B cell (primary cell): ENCODE measurements at regions not wholly inside any gene's neighbourhood (a gene's known extent, or its start where the extent isn't known, plus 50 kb on each side); places are given as distances from the start of the nearest gene placed in this dataset.

Source experiments
- ATAC-seq: fragments of 200-7000 bp; cut with Tn5 transposase; one replicate; pipeline ENCODE4 v1.10.0; 2021; ENCODE audit warnings: low read depth, mild to moderate bottlenecking, moderate number of reproducible peaks, moderate library complexity
- CTCF ChIA-PET: fragments of 350-600 bp; sonication (Branson Sonifier 250); formaldehyde crosslinking; loops from one replicate; lab custom pipeline; 2021; ENCODE audit warnings: antibody characterized with exemption, inconsistent platforms; lab: Charles Lee
- POLR2A ChIA-PET: fragments of 350-600 bp; sonication (Branson Sonifier 250); formaldehyde crosslinking; loops from one replicate; lab custom pipeline; 2021; ENCODE audit warnings: antibody characterized with exemption; lab: Charles Lee
- DNase-seq: peaks from one replicate; pipeline ENCODE4 v3.0.0; 2013
- H2AFZ ChIP-seq: 2 replicates; pipeline ENCODE4 v1.6.1; 2012; ENCODE audit warnings: mild to moderate bottlenecking, low read depth, low read length; ENCODE audit not compliant: insufficient read depth, poor library complexity, severe bottlenecking
- H3K27ac ChIP-seq, 2 donors: 1 replicate in 1 of 2; 2 replicates in 1 of 2; pipeline ENCODE4 v1.5.1; 2012 to 2013; ENCODE audit warnings: low read length in 2 of 2, mild to moderate bottlenecking in 2 of 2, moderate library complexity in 1 of 2
- H3K27me3 ChIP-seq, 4 experiments: fragments of 200-600 bp in 1 of 4; sonication (generic) in 1 of 4; replicated peaks in 1 of 4; 1 replicate in 2 of 4; 2 replicates in 2 of 4; pipeline versions ENCODE4 v1.6.1 to v1.7.0; 2013 to 2016; ENCODE audit warnings: low read length in 3 of 4, mild to moderate bottlenecking in 2 of 4, mixed read lengths in 1 of 4, moderate library complexity in 1 of 4; ENCODE audit not compliant: insufficient read depth in 4 of 4, control insufficient read depth in 3 of 4; ENCODE audit errors: control extremely low read depth in 1 of 4
- H3K36me3 ChIP-seq, 2 experiments: replicated peaks in 1 of 2; 1 replicate in 1 of 2; 2 replicates in 1 of 2; pipeline versions ENCODE4 v1.6.1 to v1.7.1; 2013; ENCODE audit warnings: low read length in 1 of 2; ENCODE audit not compliant: insufficient read depth in 2 of 2, control insufficient read depth in 1 of 2; ENCODE audit errors: control extremely low read depth in 1 of 2, extremely low read depth in 1 of 2
- H3K4me1 ChIP-seq, 2 donors: fragments of 200-600 bp in 1 of 2; sonication (generic) in 1 of 2; 1 replicate in 1 of 2; 2 replicates in 1 of 2; pipeline versions ENCODE4 v1.5.1 to v1.6.1; 2013 to 2017; ENCODE audit warnings: low read length in 2 of 2; ENCODE audit not compliant: control insufficient read depth in 2 of 2, insufficient read depth in 2 of 2
- H3K4me2 ChIP-seq: replicated peaks from 2 replicates; pipeline ENCODE3; 2012; ENCODE audit warnings: mild to moderate bottlenecking, low read depth, low read length; ENCODE audit not compliant: poor library complexity, severe bottlenecking
- H3K4me3 ChIP-seq, 5 experiments: fragments of 200-600 bp in 1 of 5; sonication (generic) in 1 of 5; 1 replicate in 3 of 5; 2 replicates in 2 of 5; pipeline versions ENCODE4 v1.5.1 to v1.7.0; 2011 to 2016; ENCODE audit warnings: low read length in 4 of 5, mild to moderate bottlenecking in 4 of 5, low read depth in 2 of 5, control low read depth in 1 of 5, moderate library complexity in 1 of 5; ENCODE audit not compliant: insufficient read depth in 1 of 5; ENCODE audit errors: control extremely low read depth in 1 of 5, extremely low read depth in 1 of 5
- H3K79me2 ChIP-seq: fragments of 200-600 bp; sonication (generic); one replicate; pipeline ENCODE4 v1.6.0; 2016; ENCODE audit warnings: low read length; ENCODE audit not compliant: control insufficient read depth, insufficient read depth
- H3K9ac ChIP-seq: fragments of 200-600 bp; sonication (generic); 2 replicates; pipeline ENCODE4 v1.6.1; 2017; ENCODE audit warnings: mild to moderate bottlenecking, low read length, moderate library complexity
- H3K9me3 ChIP-seq, 3 donors: one replicate each; pipeline versions ENCODE4 v1.6.1 to v1.7.1; 2013; ENCODE audit warnings: low read length in 2 of 3; ENCODE audit not compliant: control insufficient read depth in 2 of 3, insufficient read depth in 1 of 3; ENCODE audit errors: control extremely low read depth in 1 of 3
- H4K20me1 ChIP-seq: 2 replicates; pipeline ENCODE4 v1.6.0; 2012; ENCODE audit warnings: mild to moderate bottlenecking, low read length; ENCODE audit not compliant: insufficient read depth, control insufficient read depth, poor library complexity, severe bottlenecking
- H3K27ac Mint-ChIP-seq: one replicate; pipeline ENCODE4 v1.8.0; 2021; ENCODE audit warnings: mixed read lengths
- H3K27me3 Mint-ChIP-seq: one replicate; pipeline ENCODE4 v1.8.0; 2021; ENCODE audit warnings: mixed read lengths
- H3K4me1 Mint-ChIP-seq: one replicate; pipeline ENCODE4 v1.8.0; 2021; ENCODE audit warnings: mixed read lengths
- H3K4me3 Mint-ChIP-seq: one replicate; pipeline ENCODE4 v1.8.0; 2021; ENCODE audit warnings: mixed read lengths
- H3K9me3 Mint-ChIP-seq: one replicate; pipeline ENCODE4 v1.8.0; 2022; ENCODE audit warnings: mixed read lengths; ENCODE audit not compliant: insufficient read depth
- CTCF ChIP-seq: fragments of 200-600 bp; IDR thresholded peaks from one replicate; pipeline ENCODE4 v1.8.0; 2022; ENCODE audit warnings: antibody characterized with exemption, mild to moderate bottlenecking
- EZH2 ChIP-seq: IDR thresholded peaks from 2 replicates; pipeline ENCODE4 v1.6.1; 2012; ENCODE audit warnings: borderline replicate concordance, low read depth, mild to moderate bottlenecking, moderate library complexity, low read length; ENCODE audit not compliant: insufficient read depth, poor library complexity, severe bottlenecking
- WGBS: methylation state at CpG from one replicate; pipeline ENCODE4 v1.1.5; 2013; ENCODE audit warnings: missing lambda C conversion rate; ENCODE audit not compliant: insufficient coverage; 5-methylcytosine and 5-hydroxymethylcytosine counted together
- intact Hi-C: fragments of 100-400 bp; cut with micrococcal nuclease; formaldehyde crosslinking; loops from one replicate; pipeline ENCODE4 v1.10.0; 2022

GRCh38 chr4:16992566-16993225 is 94.3 kb upstream of the LDB2 start:
- Histone ChIP-seq H3K4me1 (no peaks in the 10 kb centered on the region), H3K27ac (no peak overlapping the region), H3K4me3 (no peak overlapping the region), H3K36me3 (no peaks in the 10 kb centered on the region), H4K20me1 (no peaks in the 10 kb centered on the region), H3K4me2 (no peak overlapping the region), H2AFZ (no peak overlapping the region), H3K27me3 (no peaks in the 10 kb centered on the region), H3K9me3 (no peaks in the 10 kb centered on the region), H3K9ac (no peak overlapping the region), H3K79me2 (no peaks in the 10 kb centered on the region)
- Mint-ChIP-seq H3K9me3 (no peaks in the 10 kb centered on the region), H3K4me3 (no peak overlapping the region), H3K27me3 (no peaks in the 10 kb centered on the region), H3K27ac (no peak overlapping the region), H3K4me1 (no peaks in the 10 kb centered on the region)
- ChIA-PET CTCF (no interaction called here), POLR2A (no interaction called here)
- no peak for ATAC-seq
- TF ChIP-seq CTCF (no peak), EZH2 (no peak)
- WGBS: no CpG with 5 or more reads among the region's 5 CpGs
- intact Hi-C loops: no loop called here
- no peak for DNase-seq

- no peaks in the 10 kb centered on the region for H3K9me3 ChIP-seq
- Mint-ChIP-seq H3K9me3 (no peaks in the 10 kb centered on the region), H3K27ac (no peak overlapping the region), H3K4me1 (no peaks in the 10 kb centered on the region), H3K27me3 (no peaks in the 10 kb centered on the region), H3K4me3 (no peak overlapping the region)
- POLR2A ChIA-PET: no interaction called here
- no peaks in the 10 kb centered on the region for H3K79me2 ChIP-seq
- WGBS: 100% methylated on average over 1 of the region's 5 CpGs
- no peak overlapping the region for H3K9ac ChIP-seq
- intact Hi-C loops: no loop called here
- H3K27me3 ChIP-seq: no peaks in the 10 kb centered on the region
- no peak overlapping the region for H2AFZ ChIP-seq
- H3K4me2 ChIP-seq: no peak overlapping the region
- no peaks in the 10 kb centered on the region for H4K20me1 ChIP-seq
- TF ChIP-seq CTCF (no peak), EZH2 (no peak)
- H3K36me3 ChIP-seq: no peaks in the 10 kb centered on the region
- ATAC-seq: no peak
- no peaks in the 10 kb centered on the region for H3K4me1 ChIP-seq
- DNase-seq: no peak
- CTCF ChIA-PET: no interaction called here
- H3K4me3 ChIP-seq: no peak overlapping the region
- H3K27ac ChIP-seq: no peak overlapping the region
Measured at GRCh38 chr4:16991450-16991849, 93.0 kb upstream of the LDB2 start.
